Fibroblast of gingiva (primary cell): ENCODE measurements at regions not wholly inside any gene's neighbourhood (a gene's known extent, or its start where the extent isn't known, plus 50 kb on each side); places are given as distances from the start of the nearest gene placed in this dataset.

Source experiments
- DNase-seq: peaks from one replicate; pipeline ENCODE4 v3.0.0-alpha.2; 2011; ENCODE audit warnings: low read depth

- DNase-seq: no peak
Measured at GRCh38 chr5:152270096-152270495, 135.0 kb downstream of the NMUR2 start.

- DNase-seq: no peak
Measured at GRCh38 chr5:152269533-152269932, 135.5 kb downstream of the NMUR2 start.

- DNase-seq: no peak
Measured at GRCh38 chr5:152264645-152265254, 140.3 kb downstream of the NMUR2 start.

- DNase-seq: no peak
Measured at GRCh38 chr5:152262667-152263066, 142.4 kb downstream of the NMUR2 start.

GRCh38 chr5:152260940-152261339, 144.1 kb downstream of the NMUR2 start:
- DNase-seq: no peak

- DNase-seq: no peak
Measured at GRCh38 chr5:152259702-152260101, 145.4 kb downstream of the NMUR2 start.

GRCh38 chr5:152256580-152256979, 148.5 kb downstream of the NMUR2 start:
- DNase-seq: no peak

GRCh38 chr5:152255411-152255810, 149.7 kb downstream of the NMUR2 start:
- DNase-seq: no peak

GRCh38 chr5:152247850-152248385, 157.2 kb downstream of the NMUR2 start:
- DNase-seq: no peak

GRCh38 chr5:152246401-152246800, 158.7 kb downstream of the NMUR2 start:
- DNase-seq: no peak

GRCh38 chr5:152237531-152237930, 167.5 kb downstream of the NMUR2 start:
- no peak for DNase-seq

- no peak for DNase-seq
Measured at GRCh38 chr5:152226191-152226590, 178.9 kb downstream of the NMUR2 start.

- DNase-seq: no peak
Measured at GRCh38 chr5:152221721-152222629, 183.1 kb downstream of the NMUR2 start.

- DNase-seq: no peak
Measured at GRCh38 chr5:152218694-152219093, 186.4 kb downstream of the NMUR2 start.

- DNase-seq: no peak
Measured at GRCh38 chr5:152205804-152206203, 199.3 kb downstream of the NMUR2 start.

- no peak for DNase-seq
Measured at GRCh38 chr5:152202321-152202720, 202.8 kb downstream of the NMUR2 start.

- DNase-seq: no peak
Measured at GRCh38 chr5:152193391-152194107, 211.5 kb downstream of the NMUR2 start.

GRCh38 chr5:152188251-152188650, 216.8 kb downstream of the NMUR2 start:
- DNase-seq: no peak

- no peak for DNase-seq
Measured at GRCh38 chr5:152187668-152188067, 217.4 kb downstream of the NMUR2 start.

- DNase-seq: no peak
Measured at GRCh38 chr5:152185547-152186245, 219.4 kb downstream of the NMUR2 start.

- no peak for DNase-seq
Measured at GRCh38 chr5:152184266-152184665, 220.8 kb downstream of the NMUR2 start.

- no peak for DNase-seq
Measured at GRCh38 chr5:152181461-152181860, 223.6 kb downstream of the NMUR2 start.
